Stimulated activated CD8-positive, alpha-beta memory T cell treated with anti-CD3 and anti-CD28 coated beads, Interleukin-4, amount 100 ng/mL, for 48 hours (primary cell): ENCODE measurements at regions not wholly inside any gene's neighbourhood (a gene's known extent, or its start where the extent isn't known, plus 50 kb on each side); places are given as distances from the start of the nearest gene placed in this dataset.
"Not testable (repeated sequence)": the region's sequence is repeated elsewhere in the genome, so short reads cannot be mapped to it uniquely, and the experiment has no call there.

Experiments
- DNase-seq: peaks from one replicate; pipeline ENCODE4 v3.0.0-alpha.2; 2020

DNA sequence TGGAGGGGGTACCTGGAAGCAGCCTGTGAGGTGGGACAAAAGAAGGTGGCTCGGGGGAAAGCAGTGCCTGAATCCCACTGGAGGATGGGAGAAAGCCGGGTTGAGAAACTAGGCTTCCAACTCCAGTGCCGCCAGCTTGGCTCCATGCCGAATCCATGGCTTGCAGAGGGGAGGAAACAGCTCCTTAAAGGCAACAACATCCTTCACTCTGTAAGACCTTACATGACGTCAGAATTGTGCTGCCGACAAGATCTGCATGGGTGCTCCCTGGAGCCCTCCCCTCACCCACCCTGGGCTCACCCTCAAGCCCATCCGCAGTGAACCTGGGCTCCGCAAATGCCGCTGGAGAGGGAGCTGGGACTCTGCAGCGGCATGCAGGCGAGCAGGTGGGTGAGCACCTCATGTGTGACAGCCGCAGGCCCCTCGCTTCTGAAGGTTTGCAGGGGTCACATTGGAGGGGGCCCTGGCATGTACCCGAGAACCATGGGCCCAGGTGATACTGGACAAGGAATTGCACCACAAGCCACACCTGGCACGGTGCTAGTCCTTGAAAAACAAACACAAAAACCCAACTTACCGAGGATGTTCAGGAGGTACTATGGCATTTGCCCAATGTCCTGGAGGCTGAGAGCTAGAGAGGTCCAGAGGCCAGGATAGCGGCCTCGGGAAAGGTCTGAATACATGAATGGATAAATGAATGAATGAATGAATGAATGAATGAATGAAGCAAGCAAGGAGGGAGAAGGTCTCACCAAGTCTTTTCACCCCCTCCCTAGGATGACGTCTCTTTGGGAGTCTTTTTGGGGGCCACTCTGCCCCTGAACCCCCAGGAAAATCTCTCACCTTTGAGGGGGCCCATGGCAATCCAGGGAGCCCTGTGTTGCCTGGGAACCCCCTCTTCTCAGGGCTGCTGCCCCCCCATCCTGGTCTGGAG lies 238.6 kb upstream of the SHH start:
- no peak for DNase-seq

DNA sequence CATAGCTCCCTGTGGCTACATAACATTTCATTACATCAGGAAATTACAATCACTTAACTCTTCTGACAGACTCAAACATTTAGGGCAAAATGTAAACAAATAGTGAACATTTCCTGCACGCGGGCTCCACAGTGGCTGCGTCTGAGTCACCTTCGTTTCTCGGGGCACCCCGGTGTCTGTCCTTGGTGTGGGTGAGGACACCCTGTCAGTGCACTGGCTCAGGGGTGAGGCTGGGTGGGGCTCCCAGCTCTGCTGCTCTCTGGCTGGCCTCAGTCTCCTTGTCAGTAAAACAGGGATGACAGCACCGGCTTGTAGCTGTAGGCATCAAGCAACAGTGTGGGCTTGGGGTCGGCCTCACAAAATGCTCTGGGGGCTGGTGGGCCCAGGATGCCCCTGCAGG lies 237.1 kb upstream of the SHH start:
- no peak for DNase-seq

DNA sequence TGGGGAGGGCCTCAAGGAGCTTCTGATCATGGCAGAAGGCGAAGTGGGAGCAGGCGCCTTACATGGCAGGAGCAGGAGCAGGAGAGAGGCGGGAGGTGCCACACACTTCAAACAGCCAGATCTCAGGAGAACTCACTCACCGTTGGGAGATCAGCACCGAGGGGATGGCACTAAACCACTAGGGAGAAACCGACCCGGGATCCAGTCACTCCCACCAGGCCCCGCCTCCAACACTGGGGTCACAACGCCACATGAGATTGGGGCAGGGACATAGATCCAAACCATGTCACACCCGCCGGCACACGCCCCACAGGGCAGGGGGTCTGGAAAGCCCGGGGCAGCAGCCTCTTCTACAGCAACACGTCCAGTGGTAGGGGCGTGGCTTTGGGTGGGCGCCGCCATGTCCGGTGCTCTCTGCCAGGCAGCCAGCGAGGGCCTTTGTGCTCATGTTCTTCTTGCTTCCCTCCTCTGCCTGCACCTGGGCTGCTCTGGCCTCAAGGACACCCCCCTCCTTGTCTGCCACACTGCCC lies 233.8 kb upstream of the SHH start:
- DNase-seq = no peak

DNA sequence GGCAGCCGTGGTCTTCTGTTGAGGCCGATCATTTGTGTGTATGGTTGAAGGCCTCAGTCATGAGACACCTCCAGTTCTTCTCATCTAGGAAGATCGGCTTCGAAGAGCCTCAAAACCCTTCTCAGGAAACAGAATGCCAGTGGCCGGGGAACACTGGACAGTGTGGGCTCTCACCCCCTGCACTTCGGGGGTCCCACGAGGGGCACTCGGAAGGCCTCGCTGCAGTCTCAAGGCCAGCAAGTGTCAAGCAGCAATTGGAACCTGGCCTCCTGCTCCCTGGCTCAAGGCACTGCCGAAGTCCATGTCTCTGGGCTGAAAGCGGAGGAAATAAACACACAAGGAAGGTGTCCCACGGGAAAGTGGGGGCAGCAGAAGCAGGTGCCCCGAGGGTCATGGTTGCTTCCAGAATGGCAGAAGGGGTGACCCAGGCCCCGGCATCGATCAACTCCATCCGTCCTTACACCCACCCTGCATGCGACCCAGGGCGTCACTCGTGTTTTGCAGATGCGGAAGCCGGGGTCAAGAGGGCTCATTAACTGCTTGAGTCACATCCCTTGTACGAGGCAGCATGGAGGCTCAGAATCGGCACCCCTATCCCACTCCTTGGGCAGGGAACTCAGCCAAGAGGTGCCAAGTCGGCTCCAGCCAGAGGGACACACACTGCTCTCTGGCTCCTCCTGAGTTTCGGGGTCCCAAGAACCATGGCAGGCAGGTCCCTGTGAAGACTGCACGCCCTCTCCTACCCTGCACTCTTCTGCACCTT lies 231.3 kb upstream of the SHH start:
- no peak for DNase-seq

DNA sequence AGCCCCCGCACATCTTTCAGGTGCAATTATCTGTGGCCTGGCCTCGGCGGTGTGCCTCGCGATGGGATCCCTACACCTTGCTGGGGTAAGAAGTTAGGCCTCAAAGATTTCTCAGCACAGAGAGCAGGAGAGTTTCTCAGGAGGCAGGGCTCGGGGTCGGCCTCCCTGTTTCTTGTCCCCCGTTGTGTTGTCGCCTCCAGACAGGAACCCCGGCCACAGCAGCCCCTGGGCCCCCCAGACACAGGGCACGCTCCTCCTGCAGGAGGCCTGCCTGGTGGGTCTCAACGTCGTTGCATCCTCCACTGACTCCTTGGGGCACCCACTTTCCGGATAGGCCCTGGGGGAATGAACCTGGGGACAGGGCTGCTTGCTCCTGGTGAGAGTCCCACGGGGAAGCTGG lies 229.1 kb upstream of the SHH start:
- no peak for DNase-seq

DNA sequence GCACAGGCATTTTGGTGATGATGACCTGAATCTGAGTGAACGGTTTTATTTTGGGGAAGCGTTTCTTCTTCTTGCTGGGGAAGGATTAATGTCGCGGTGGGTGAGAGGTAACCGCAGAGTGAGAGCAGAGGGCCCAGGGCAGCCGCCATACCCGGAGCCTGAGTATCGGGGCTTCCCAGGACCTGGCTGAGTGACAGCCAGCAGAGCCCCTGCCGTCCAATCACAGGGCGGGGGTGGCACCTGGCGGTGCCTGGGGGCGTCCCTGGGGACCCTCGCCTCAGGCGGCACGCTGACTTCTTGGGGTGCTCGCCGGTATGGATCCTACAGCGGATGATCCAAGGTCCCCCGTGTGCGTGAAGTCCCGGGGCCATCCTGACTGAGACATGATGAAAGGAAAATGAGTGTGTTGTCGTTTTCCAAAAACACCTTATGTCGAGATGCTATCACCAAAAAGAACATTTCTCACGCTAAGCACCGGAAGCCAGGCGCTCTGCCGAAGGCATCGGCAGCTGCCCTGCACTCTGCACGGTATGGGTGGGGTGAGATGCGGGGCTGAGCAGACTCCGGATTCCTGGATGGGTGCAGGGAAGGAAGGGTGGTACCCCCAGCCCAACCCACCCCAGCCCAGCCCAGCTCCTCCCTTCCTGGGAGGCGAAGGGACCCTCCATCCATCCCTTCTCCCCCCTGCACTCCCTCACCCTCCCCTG lies 227.9 kb upstream of the SHH start:
- DNase-seq = no peak

DNA sequence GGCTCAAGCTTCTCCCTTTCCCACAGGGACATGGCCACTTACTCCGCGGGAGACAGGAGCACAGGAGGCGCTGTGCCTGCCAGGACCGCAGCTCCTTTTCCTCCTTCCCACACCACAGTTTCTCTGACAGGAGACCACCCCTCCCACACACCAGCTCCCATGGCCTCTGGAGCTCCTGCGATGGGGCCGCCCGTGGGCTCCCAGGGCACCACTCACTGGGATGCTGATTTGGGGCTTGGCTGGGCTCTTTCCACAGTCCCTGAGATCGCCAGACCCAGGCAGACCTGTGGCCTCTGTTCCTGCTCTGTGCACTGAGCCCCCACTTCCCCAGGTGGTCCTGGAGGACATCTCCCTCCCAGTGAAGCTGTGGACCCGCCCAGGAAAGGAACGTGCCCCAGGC lies 226.9 kb upstream of the SHH start:
- DNase-seq = no peak

DNA sequence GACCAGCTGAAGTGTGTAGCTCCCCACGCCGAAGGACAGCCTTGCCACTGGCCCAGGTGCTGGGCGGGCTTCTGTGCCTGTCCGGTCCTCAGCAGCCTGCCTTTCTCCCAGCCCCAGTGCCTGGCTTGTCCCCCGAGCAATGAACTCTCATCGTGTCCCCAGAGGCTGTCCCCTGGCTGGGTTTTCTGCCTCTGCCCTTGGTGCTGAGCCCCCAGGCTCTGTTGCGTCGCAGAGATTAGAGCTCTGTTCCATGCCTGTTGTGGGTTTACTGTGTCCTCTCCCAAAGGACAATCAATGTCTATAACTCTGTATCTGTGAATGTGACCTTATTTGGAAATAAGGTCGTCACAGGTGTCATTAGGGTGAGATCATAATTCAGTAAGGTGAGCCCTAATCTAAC lies 226.1 kb upstream of the SHH start:
- no peak for DNase-seq

- DNase-seq = no peak
These were observed 223.9 kb upstream of the SHH start for GRCh38 chr7:156036153-156036552.

GRCh38 chr7:156035387-156035786 lies 223.1 kb upstream of the SHH start:
- DNase-seq = not testable (repeated sequence)

GRCh38 chr7:156034397-156034796 lies 222.1 kb upstream of the SHH start:
- no peak for DNase-seq

DNA sequence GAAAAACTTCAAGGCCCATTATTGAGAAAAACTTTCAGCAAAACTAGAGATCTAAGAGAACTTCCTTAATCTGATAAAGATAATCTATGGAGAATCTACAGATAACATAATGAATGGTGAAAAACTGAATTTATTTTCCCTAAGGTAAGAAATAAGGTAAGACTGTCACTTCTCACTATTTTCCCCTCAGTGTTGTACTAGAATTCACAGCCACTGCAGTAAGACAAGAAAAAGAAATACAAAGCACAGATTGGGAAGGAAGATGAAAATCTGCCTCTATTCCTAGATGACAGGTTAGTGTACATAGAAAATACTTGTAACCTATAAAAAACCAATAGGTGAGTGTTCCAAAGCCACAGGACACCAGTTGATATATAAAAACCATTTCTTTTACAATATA lies 220.7 kb upstream of the SHH start:
- no peak for DNase-seq

DNA sequence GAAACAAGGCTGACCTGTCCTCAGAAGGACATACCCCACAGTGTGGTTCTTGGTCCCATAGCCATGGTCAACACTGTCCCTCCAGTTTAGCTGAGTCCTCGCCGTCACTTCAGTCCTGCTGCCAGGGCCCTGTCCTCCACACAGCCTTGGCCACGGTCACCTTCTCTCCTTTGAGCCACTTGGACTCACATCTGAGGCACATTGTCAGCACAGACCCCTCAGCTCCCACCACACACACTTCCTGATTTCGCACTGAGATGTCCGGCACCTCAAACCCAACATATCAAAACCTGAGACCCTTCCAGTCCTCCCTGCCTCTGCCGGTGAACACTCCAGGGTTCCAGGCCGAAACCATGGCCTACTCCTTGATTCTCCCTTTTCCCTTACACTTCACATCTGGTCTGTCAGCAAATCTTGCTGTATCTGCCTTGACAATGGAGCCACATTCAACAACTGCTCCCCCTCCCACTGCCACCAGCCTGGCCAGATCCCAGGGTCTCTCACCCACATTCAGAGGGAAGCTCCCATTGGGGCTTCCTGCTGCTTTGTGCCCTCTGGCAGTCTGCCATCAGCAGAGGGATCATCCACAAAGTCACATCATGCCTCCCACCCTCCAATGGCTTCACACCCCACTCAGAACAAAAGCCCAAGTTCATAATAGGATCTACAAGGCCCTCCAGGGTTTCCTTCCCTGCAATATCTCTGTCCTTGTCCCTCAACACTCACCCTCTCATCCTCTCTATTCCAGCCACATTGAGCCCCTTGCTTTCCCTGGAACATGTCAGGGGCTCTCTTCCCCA lies 219.6 kb upstream of the SHH start:
- DNase-seq = no peak

DNA sequence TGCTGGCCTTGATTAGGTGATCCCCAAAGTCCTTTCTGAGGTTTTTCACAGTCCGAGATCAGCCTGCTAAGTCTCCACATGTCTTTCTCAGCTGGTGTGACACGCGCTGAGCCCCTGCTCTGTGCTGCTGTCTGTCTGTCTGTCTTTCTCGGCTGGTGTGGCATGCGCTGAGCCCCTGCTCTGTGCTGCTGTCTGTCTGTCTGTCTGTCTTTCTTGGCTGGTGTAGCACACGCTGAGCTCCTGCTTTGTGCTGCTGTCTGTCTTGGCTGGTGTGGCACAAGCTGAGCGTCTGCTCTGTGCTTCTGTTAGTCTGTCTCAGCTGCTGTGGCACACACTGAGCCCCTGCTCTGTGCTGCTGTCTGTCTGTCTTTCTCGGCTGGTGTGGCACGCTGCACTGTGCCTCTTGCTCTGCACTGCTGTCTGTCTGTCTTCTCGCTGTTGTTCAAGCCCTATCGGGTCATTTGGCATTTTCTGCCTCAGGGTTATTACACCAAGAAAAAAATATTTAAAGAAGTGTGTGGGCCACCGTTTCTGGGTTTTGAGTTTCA lies 217.3 kb upstream of the SHH start:
- DNase-seq = no peak

GRCh38 chr7:156028521-156028920 lies 216.3 kb upstream of the SHH start:
- DNase-seq = no peak

- no peak for DNase-seq
These were observed 215.6 kb upstream of the SHH start for GRCh38 chr7:156027821-156028220.

- DNase-seq = no peak
These were observed 214.3 kb upstream of the SHH start for GRCh38 chr7:156026603-156027002.

DNA sequence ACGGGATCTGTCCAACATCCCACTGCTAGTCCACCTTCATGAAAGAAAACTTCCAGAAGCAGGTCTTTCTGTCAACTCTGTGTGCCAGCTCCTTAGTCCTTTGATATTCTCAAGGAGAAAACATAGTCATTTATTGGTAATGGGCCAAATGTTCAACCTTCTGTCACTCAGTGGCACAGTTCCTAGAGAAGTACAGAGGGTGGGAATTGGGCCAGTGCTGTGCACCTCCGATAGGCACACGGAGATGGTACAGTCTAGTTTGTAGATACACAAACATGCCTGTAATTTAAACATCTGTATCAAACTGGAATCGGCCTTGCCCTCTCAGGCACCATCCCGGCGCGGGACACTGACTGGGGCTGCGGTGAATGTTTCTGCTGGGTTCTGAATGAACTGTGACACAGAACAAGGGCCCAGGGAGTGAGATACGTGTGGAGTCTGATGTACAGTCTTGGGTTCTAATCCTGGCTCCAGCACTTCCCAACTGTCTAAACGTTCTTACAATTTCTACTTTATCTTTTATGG lies 213.9 kb upstream of the SHH start:
- no peak for DNase-seq

DNA sequence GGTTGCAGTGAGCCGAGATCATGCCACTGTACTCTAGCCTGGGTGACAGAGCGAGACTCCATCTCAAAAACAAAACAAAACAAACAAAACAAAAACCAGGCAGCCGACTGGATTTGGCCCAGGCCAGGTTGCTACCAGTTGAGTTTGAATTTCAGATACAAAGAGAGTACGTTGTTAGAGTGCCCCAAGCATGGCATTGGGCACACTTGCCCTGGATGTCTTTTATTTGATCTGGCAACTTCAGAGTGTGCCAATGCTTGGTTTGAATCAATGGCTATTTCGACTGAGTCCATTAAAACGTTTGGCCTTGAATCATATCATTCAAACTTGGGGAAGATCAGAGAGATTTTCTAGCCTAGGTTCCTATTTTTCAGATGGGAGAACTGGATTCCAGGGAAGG lies 213.4 kb upstream of the SHH start:
- DNase-seq = no peak

- DNase-seq = no peak
These were observed 211.9 kb upstream of the SHH start for GRCh38 chr7:156024201-156024600.

DNA sequence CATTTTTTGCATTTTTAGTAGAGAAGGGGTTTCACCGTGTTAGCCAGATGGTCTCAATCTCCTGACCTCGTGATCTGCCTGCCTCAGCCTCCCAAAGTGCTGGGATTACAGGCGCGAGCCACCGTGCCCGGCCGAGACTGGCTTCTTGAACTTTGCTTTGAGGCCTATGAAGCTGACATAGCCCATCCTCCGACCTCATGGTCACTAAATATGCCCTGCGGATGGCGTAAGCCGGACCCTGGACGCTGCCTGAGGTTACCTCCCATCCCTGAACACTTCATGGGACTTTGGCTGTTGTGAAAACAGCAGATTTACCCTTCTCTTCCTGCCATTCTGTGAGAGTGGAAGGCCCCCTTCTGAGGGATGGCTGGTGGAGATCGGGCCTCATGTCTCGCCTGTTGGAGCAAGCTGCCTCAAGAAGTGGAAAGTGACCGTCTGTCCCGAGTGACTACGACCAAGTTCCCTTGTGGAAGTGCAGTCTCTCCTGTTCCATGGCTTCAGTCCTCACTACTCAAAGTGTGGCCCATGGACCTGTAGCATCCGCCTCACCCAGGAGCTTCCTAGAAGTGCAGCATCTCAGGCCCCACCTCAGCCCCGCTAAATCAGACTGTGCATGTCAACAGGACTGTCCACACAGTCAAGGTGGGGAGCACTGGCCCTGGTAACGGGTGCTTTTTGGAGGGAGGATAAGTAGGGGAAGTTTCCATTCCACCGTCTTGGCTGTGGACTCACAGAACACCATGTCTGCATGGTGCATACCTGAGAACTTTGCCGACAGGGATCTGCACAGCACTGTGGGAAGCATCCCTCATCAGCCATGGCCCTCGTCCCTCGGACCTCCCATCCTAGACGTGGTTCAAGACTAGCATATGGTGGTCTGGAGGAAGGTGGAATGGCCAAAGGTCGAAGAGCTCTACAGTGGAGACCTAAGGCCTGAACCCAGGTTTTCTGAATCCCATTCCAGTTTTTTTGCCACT lies 210.5 kb upstream of the SHH start:
- DNase-seq = no peak
